Fibroblast of the aortic adventitia (primary cell): ENCODE measurements at regions not wholly inside any gene's neighbourhood (a gene's known extent, or its start where the extent isn't known, plus 50 kb on each side); places are given as distances from the start of the nearest gene placed in this dataset.
"Not testable (repeated sequence)": the region's sequence is repeated elsewhere in the genome, so short reads cannot be mapped to it uniquely, and the experiment has no call there.

Experiments
- DNase-seq: peaks from one replicate; pipeline ENCODE4 v3.0.0-alpha.2; 2010; ENCODE audit warnings: low read depth
- H3K4me3 ChIP-seq: 2 replicates; pipeline ENCODE4 v1.5.1; 2011; ENCODE audit warnings: low read depth, mild to moderate bottlenecking, control low read depth, low read length, moderate library complexity
- CTCF ChIP-seq: IDR thresholded peaks from 2 replicates; pipeline ENCODE4 v1.5.1; 2011; ENCODE audit warnings: mild to moderate bottlenecking, low read length, control low read depth, inconsistent platforms; ENCODE audit not compliant: insufficient read depth

- no peak overlapping the region for H3K4me3 ChIP-seq
- no peak for TF ChIP-seq CTCF
- DNase-seq = no peak
Observed at GRCh38 chr6:43886067-43886461, 116.1 kb downstream of the VEGFA start.

GRCh38 chr6:43885399-43886066 lies 115.5 kb downstream of the VEGFA start:
- DNase-seq = no peak
- no peak for TF ChIP-seq CTCF
- no peak overlapping the region for H3K4me3 ChIP-seq

- no peak for TF ChIP-seq CTCF
- no peak overlapping the region for H3K4me3 ChIP-seq
- no peak for DNase-seq
Observed at GRCh38 chr6:43884652-43885022, 114.6 kb downstream of the VEGFA start.

GRCh38 chr6:43883847-43884651 lies 114.0 kb downstream of the VEGFA start:
- no peak for TF ChIP-seq CTCF
- H3K4me3 ChIP-seq = no peak overlapping the region
- peak; percentile 28 for DNase-seq

GRCh38 chr6:43882690-43883448 lies 112.9 kb downstream of the VEGFA start:
- DNase-seq, H3K4me3 ChIP-seq: not testable (repeated sequence)

- no peak for DNase-seq
- no peak overlapping the region for H3K4me3 ChIP-seq
- no peak for TF ChIP-seq CTCF
Observed at GRCh38 chr6:43880236-43881137, 110.5 kb downstream of the VEGFA start.
